AG20443 (cell line): ENCODE measurements at regions not wholly inside any gene's neighbourhood (a gene's known extent, or its start where the extent isn't known, plus 50 kb on each side); places are given as distances from the start of the nearest gene placed in this dataset.

Source experiments
- DNase-seq: peaks from one replicate; pipeline ENCODE4 v3.0.0; 2012; ENCODE audit warnings: low spot score, mixed read lengths

GRCh38 chr11:92702805-92703448 is 266.5 kb upstream of the MTNR1B start:
- DNase-seq = no peak

- DNase-seq = no peak
Observed at GRCh38 chr11:92703449-92703830, 266.0 kb upstream of the MTNR1B start.

- DNase-seq = no peak
Observed at GRCh38 chr11:92707173-92707619, 262.3 kb upstream of the MTNR1B start.

GRCh38 chr11:92707665-92708064 is 261.8 kb upstream of the MTNR1B start:
- DNase-seq = no peak

GRCh38 chr11:92709329-92709728 is 260.1 kb upstream of the MTNR1B start:
- no peak for DNase-seq

GRCh38 chr11:92711926-92712325 is 257.5 kb upstream of the MTNR1B start:
- no peak for DNase-seq

GRCh38 chr11:92714111-92714510 is 255.3 kb upstream of the MTNR1B start:
- no peak for DNase-seq

GRCh38 chr11:92717240-92717639 is 252.2 kb upstream of the MTNR1B start:
- DNase-seq = no peak

- no peak for DNase-seq
Observed at GRCh38 chr11:92720385-92720784, 249.1 kb upstream of the MTNR1B start.

GRCh38 chr11:92725352-92725751 is 244.1 kb upstream of the MTNR1B start:
- no peak for DNase-seq

- no peak for DNase-seq
Observed at GRCh38 chr11:92727123-92727522, 242.3 kb upstream of the MTNR1B start.

- no peak for DNase-seq
Observed at GRCh38 chr11:92727769-92728168, 241.7 kb upstream of the MTNR1B start.

GRCh38 chr11:92728628-92729027 is 240.8 kb upstream of the MTNR1B start:
- no peak for DNase-seq

- no peak for DNase-seq
Observed at GRCh38 chr11:92735039-92735438, 234.4 kb upstream of the MTNR1B start.

GRCh38 chr11:92738276-92738675 is 231.2 kb upstream of the MTNR1B start:
- DNase-seq = no peak

GRCh38 chr11:92739041-92739440 is 230.4 kb upstream of the MTNR1B start:
- DNase-seq = no peak

GRCh38 chr11:92739491-92739890 is 230.0 kb upstream of the MTNR1B start:
- no peak for DNase-seq

GRCh38 chr11:92740276-92740675 is 229.2 kb upstream of the MTNR1B start:
- DNase-seq = no peak

GRCh38 chr11:92744929-92745585 is 224.4 kb upstream of the MTNR1B start:
- DNase-seq = no peak

GRCh38 chr11:92750794-92751193 is 218.7 kb upstream of the MTNR1B start:
- DNase-seq = no peak

- DNase-seq = no peak
Observed at GRCh38 chr11:92751594-92751993, 217.9 kb upstream of the MTNR1B start.

- no peak for DNase-seq
Observed at GRCh38 chr11:92752122-92752521, 217.3 kb upstream of the MTNR1B start.

- no peak for DNase-seq
Observed at GRCh38 chr11:92753161-92753560, 216.3 kb upstream of the MTNR1B start.

GRCh38 chr11:92758241-92758780 is 211.1 kb upstream of the MTNR1B start:
- DNase-seq = no peak
